ENCODE measurements at regions not wholly inside any gene's neighbourhood (a gene's known extent, or its start where the extent isn't known, plus 50 kb on each side); places are given as distances from the start of the nearest gene placed in this dataset.

DNA sequence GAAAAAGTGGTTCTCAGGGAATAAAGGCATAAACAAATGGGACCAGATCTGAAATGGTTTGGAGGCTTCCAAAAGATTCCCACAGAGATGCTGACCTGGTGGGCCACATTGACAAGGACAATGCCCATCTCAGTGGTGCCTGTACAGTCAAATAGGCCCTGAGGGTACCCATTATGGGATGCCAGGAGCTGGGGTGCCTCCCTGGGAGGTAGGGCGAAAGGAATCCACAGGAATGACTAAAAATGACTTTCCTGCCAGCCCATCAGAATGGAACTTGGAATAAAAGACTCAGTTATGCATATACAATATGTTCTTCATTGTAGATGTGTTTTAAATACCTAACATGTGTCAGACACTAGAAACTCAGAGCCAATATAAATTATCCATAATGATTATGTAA lies 248.5 kb downstream of the RNF144A start (continued):
- no peak for TF ChIP-seq SIN3B (IDR thresholded peaks at IDR 0.05; ENCODE audit: low read depth)

DNA sequence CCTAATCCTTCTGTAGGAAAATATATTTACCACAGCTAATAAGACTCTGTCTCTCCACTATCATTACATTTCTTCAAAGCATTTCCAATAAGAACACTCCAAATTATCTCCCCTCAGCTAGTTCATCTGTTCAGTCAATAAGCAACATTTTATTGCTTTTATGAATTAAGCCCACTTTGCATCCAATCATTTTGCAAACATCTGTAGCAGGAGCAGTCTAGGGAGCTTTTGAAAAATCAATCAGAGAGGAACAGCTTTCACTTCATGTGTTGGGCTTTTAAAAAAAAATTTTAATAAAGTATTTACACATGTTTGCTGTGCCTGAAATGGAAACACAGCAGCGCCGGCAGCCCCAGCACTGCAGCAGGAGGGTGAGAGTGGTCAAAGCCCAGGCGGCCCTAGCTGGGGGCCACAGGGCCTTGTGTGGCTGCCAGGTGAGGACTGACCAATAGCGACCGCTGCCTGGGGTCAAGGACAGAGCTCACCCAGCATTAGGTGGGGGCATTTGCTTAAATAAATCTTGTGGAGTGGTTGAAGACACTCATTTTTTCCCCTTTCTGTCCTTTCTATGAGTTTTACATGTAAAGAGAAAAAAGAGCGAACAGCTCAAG lies 250.7 kb downstream of the RNF144A start:
- H3K4me2 ChIP-seq (ENCODE audit: insufficient read depth, low read length) = no peak overlapping the region
- ChIA-PET POLR2A (no interaction called here), CTCF (ENCODE audit: low intra/inter-chr PET ratio) (no interaction called here)
- no peaks in the 10 kb centered on the region for H3K79me2 ChIP-seq (ENCODE audit: control insufficient read depth, insufficient read depth, low read length)
- H3K9ac ChIP-seq (ENCODE audit: insufficient read depth in 1 of 2, low read depth in 2 of 2, low read length in 2 of 2) = no peak overlapping the region
- no peak overlapping the region for H3K27ac ChIP-seq (ENCODE audit: extremely low read depth, low read depth, low read length)
- H4K20me1 ChIP-seq (replicated peaks; ENCODE audit: control insufficient read depth, insufficient read depth, low read length) = no peaks in the 10 kb centered on the region
- no TSS peak for BruUV-seq (replicated peaks)
- H3K4me3 ChIP-seq = no peak overlapping the region
- no peak for ATAC-seq
- no peaks in the 10 kb centered on the region for H3K36me3 ChIP-seq (ENCODE audit: control insufficient read depth, insufficient read depth, low read length)
- DNase-seq (ENCODE audit: extremely low read depth in 1 of 4, low spot score in 3 of 4) = no peak
- no peaks in the 10 kb centered on the region for H3K9me3 ChIP-seq (replicated peaks; ENCODE audit: control insufficient read depth, insufficient read depth, low read depth, low read length)
- WGBS (ENCODE audit: insufficient coverage, low coverage, missing lambda C conversion rate) = 0% methylated on average over 6 of the region's 6 CpGs
- intact Hi-C loops (cut with micrococcal nuclease) (no loop called here), in situ Hi-C loops (cut with MboI) (no loop called here)
- no peak overlapping the region for H2AFZ ChIP-seq (ENCODE audit: low read depth, low read length)
- no peaks in the 10 kb centered on the region for H3K4me1 ChIP-seq (replicated peaks in 1 of 2; ENCODE audit: control insufficient read depth in 2 of 2, insufficient read depth in 2 of 2, low read length in 2 of 2)
- no peaks in the 10 kb centered on the region for H3K27me3 ChIP-seq (ENCODE audit: control insufficient read depth in 2 of 2, insufficient read depth in 2 of 2, low read length in 2 of 2)
- no peaks in the 10 kb centered on the region for H3K9me1 ChIP-seq (ENCODE audit: control insufficient read depth, insufficient read depth, low read length)
- no peak for FAIRE-seq
- TF ChIP-seq, protein P1, sequence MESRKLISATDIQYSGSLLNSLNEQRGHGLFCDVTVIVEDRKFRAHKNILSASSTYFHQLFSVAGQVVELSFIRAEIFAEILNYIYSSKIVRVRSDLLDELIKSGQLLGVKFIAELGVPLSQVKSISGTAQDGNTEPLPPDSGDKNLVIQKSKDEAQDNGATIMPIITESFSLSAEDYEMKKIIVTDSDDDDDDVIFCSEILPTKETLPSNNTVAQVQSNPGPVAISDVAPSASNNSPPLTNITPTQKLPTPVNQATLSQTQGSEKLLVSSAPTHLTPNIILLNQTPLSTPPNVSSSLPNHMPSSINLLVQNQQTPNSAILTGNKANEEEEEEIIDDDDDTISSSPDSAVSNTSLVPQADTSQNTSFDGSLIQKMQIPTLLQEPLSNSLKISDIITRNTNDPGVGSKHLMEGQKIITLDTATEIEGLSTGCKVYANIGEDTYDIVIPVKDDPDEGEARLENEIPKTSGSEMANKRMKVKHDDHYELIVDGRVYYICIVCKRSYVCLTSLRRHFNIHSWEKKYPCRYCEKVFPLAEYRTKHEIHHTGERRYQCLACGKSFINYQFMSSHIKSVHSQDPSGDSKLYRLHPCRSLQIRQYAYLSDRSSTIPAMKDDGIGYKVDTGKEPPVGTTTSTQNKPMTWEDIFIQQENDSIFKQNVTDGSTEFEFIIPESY (CRISPR knock-in tag; IDR thresholded peaks at IDR 0.05) = no peak
- TF ChIP-seq FOSL1 (tag; conservative IDR thresholded peaks at IDR 0.05) (no peak), JUN (IDR thresholded peaks at IDR 0.05; ENCODE audit: borderline replicate concordance, low read depth, low read length) (no peak), JUN (CRISPR knock-in tag; IDR thresholded peaks at IDR 0.05; ENCODE audit: borderline replicate concordance) (no peak), BRD9 (IDR thresholded peaks at IDR 0.05; ENCODE audit: low read depth, partially characterized antibody) (no peak), RBM14 (IDR thresholded peaks at IDR 0.05; ENCODE audit: borderline replicate concordance, insufficient read depth, low read depth, low read length) (no peak), HDAC6 (IDR thresholded peaks at IDR 0.05; ENCODE audit: low read depth, low read length) (no peak), FOXM1 (IDR thresholded peaks at IDR 0.05; ENCODE audit: low read depth) (no peak), FOXM1 (CRISPR knock-in tag; IDR thresholded peaks at IDR 0.05; ENCODE audit: low read depth) (no peak), TCF7L2 (IDR thresholded peaks at IDR 0.05; ENCODE audit: low read depth, low read length) (no peak), GATAD2A (IDR thresholded peaks at IDR 0.05) (no peak), TEAD4 (IDR thresholded peaks at IDR 0.05; ENCODE audit: low read length) (no peak), TEAD4 (CRISPR knock-in tag; IDR thresholded peaks at IDR 0.05; ENCODE audit: borderline replicate concordance) (no peak), SRSF1 (IDR thresholded peaks at IDR 0.05; ENCODE audit: low read depth, low read length) (no peak)
- TF ChIP-seq, protein P2, sequence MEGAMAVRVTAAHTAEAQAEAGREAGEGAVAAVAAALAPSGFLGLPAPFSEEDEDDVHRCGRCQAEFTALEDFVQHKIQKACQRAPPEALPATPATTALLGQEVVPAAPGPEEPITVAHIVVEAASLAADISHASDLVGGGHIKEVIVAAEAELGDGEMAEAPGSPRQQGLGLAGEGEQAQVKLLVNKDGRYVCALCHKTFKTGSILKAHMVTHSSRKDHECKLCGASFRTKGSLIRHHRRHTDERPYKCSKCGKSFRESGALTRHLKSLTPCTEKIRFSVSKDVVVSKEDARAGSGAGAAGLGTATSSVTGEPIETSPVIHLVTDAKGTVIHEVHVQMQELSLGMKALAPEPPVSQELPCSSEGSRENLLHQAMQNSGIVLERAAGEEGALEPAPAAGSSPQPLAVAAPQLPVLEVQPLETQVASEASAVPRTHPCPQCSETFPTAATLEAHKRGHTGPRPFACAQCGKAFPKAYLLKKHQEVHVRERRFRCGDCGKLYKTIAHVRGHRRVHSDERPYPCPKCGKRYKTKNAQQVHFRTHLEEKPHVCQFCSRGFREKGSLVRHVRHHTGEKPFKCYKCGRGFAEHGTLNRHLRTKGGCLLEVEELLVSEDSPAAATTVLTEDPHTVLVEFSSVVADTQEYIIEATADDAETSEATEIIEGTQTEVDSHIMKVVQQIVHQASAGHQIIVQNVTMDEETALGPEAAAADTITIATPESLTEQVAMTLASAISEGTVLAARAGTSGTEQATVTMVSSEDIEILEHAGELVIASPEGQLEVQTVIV (CRISPR knock-in tag; IDR thresholded peaks at IDR 0.05; ENCODE audit: borderline replicate concordance) = no peak
- TF ChIP-seq, protein P3, sequence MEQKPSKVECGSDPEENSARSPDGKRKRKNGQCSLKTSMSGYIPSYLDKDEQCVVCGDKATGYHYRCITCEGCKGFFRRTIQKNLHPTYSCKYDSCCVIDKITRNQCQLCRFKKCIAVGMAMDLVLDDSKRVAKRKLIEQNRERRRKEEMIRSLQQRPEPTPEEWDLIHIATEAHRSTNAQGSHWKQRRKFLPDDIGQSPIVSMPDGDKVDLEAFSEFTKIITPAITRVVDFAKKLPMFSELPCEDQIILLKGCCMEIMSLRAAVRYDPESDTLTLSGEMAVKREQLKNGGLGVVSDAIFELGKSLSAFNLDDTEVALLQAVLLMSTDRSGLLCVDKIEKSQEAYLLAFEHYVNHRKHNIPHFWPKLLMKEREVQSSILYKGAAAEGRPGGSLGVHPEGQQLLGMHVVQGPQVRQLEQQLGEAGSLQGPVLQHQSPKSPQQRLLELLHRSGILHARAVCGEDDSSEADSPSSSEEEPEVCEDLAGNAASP (IDR thresholded peaks at IDR 0.05) = no peak

Measured in K562 (cell line).